Stimulated activated effector memory CD8-positive, alpha-beta T cell treated with anti-CD3 and anti-CD28 coated beads, Interleukin-12 subunit alpha, Interleukin-12 subunit beta, amount 100 ng/mL, for 72 hours (primary cell): ENCODE measurements at regions not wholly inside any gene's neighbourhood (a gene's known extent, or its start where the extent isn't known, plus 50 kb on each side); places are given as distances from the start of the nearest gene placed in this dataset.

Experiments used
- ATAC-seq: fragments of 150-1000 bp; cut with Tn5 transposase; 2 replicates; pipeline ENCODE4 v1.10.0; 2021
- DNase-seq, 2 donors: peaks; one replicate each; pipeline ENCODE4 v3.0.0; 2021 to 2022; ENCODE audit warnings: low spot score in 2 of 2
- H3K27ac Mint-ChIP-seq: one replicate; pipeline ENCODE4 v1.8.0; 2022; ENCODE audit warnings: mild to moderate bottlenecking, mixed read lengths
- H3K36me3 Mint-ChIP-seq: one replicate; pipeline ENCODE4 v1.8.0; 2022; ENCODE audit warnings: mild to moderate bottlenecking, mixed read lengths
- H3K4me1 Mint-ChIP-seq: one replicate; pipeline ENCODE4 v1.8.0; 2022; ENCODE audit warnings: mixed read lengths
- H3K4me3 Mint-ChIP-seq: one replicate; pipeline ENCODE4 v1.8.0; 2022; ENCODE audit warnings: mild to moderate bottlenecking, mixed read lengths
- H3K9me3 Mint-ChIP-seq: one replicate; pipeline ENCODE4 v1.8.0; 2022; ENCODE audit warnings: mixed read lengths

DNA sequence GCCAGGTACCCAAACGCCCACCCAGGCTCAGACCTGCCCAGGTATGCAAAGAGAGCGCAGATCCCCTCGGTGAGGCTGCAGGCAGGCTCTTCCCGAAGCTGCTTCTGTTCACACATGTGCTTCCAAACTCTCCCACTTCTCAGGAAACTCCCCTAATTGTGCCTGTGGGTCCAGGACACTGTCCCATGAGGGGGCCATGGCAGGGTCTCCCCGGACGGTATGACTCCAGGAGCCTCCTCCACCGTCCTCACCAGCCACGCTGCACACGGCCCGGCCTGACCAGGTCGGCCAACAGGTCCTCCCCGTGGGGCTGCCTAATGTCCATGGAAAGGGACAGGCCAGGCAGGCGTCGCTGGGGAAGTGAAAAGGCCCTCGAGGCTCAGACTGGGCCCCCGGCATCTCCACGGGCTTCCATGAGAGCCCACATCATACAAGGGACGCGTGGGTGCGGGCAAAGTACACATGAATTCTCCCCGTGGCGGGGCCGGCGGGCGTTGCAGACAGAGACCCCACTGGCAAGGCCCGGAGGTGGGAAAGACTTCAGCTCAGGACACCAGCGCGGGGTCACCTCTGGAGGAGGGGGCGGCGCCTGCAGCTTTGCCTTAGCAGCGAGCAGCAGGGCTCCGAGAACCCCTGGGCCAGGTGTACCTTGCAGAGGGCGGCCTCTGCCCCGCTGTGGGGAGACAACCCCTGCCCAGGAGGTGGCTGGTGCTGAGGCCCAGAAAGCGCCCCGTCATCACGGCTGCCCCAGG lies 526.1 kb downstream of the BRD1 start:
- H3K36me3 Mint-ChIP-seq: peaks cover 5% of the 10 kb centered on the region
- no peaks in the 10 kb centered on the region for H3K4me1 Mint-ChIP-seq
- DNase-seq: no peak
- H3K4me3 Mint-ChIP-seq: no peak overlapping the region
- H3K27ac Mint-ChIP-seq: no peak overlapping the region
- H3K9me3 Mint-ChIP-seq: no peaks in the 10 kb centered on the region
- ATAC-seq: no peak

- no peak overlapping the region for H3K4me3 Mint-ChIP-seq
- DNase-seq: no peak
These were observed 526.7 kb downstream of the BRD1 start for GRCh38 chr22:49300951-49301397.

GRCh38 chr22:49300241-49300640 lies 527.4 kb downstream of the BRD1 start:
- no peaks in the 10 kb centered on the region for H3K4me1 Mint-ChIP-seq
- H3K36me3 Mint-ChIP-seq: no peaks in the 10 kb centered on the region
- DNase-seq (no peak), ATAC-seq (no peak)
- H3K9me3 Mint-ChIP-seq: no peaks in the 10 kb centered on the region
- H3K4me3 Mint-ChIP-seq: no peak overlapping the region
- no peak overlapping the region for H3K27ac Mint-ChIP-seq

More at GRCh38 chr22:49300951-49301397, 526.7 kb downstream of the BRD1 start:
- Mint-ChIP-seq H3K4me1 (no peaks in the 10 kb centered on the region), H3K36me3 (peaks cover 4% of the 10 kb centered on the region), H3K27ac (no peak overlapping the region), H3K9me3 (no peaks in the 10 kb centered on the region)
- no peak for ATAC-seq

GRCh38 chr22:49299821-49300231 lies 527.8 kb downstream of the BRD1 start:
- H3K27ac Mint-ChIP-seq: no peak overlapping the region
- DNase-seq: no peak
- no peak overlapping the region for H3K4me3 Mint-ChIP-seq
- no peaks in the 10 kb centered on the region for H3K36me3 Mint-ChIP-seq
- ATAC-seq: no peak
- H3K9me3 Mint-ChIP-seq: no peaks in the 10 kb centered on the region
- H3K4me1 Mint-ChIP-seq: no peaks in the 10 kb centered on the region

- no peaks in the 10 kb centered on the region for H3K9me3 Mint-ChIP-seq
- H3K36me3 Mint-ChIP-seq: no peaks in the 10 kb centered on the region
- no peak overlapping the region for H3K27ac Mint-ChIP-seq
- DNase-seq: no peak
- H3K4me1 Mint-ChIP-seq: no peaks in the 10 kb centered on the region
- H3K4me3 Mint-ChIP-seq: no peak overlapping the region
- ATAC-seq: no peak
These were observed 528.6 kb downstream of the BRD1 start for GRCh38 chr22:49298834-49299750.

- Mint-ChIP-seq H3K4me1 (no peaks in the 10 kb centered on the region), H3K4me3 (no peak overlapping the region), H3K27ac (no peak overlapping the region), H3K36me3 (no peaks in the 10 kb centered on the region), H3K9me3 (peaks cover 5% of the 10 kb centered on the region)
- DNase-seq (no peak), ATAC-seq (no peak)
These were observed 529.6 kb downstream of the BRD1 start for GRCh38 chr22:49297871-49298721.

DNA sequence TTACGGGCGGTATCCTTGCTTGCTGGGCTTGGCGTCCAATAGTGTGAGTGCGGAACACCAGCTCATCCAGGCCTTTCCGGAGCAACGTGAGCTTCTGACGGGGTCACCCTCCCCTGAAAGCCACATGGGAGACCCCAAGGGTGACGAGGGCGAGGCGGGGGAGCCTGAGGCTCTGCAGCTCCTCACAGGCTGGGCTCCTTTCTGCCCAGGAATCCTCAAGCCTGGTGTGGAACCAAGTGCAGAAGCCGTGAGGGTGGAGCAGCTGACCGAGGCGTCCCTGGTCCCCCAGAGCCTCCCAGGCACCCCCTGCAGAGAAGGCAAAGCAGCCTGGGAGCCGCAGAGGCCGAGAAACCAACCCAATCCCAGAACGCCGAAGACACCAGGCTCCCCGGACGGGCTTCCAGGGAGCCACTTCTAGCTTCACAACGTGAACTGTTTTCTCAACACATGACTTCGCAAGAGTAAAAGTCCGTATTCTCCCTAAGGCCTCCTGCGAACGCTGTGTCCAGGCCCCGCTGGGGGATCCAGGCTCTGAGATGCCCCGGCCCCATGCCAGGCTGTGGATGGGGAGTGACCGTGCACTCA lies 530.3 kb downstream of the BRD1 start:
- Mint-ChIP-seq H3K9me3 (peaks cover 5% of the 10 kb centered on the region), H3K27ac (no peak overlapping the region), H3K36me3 (no peaks in the 10 kb centered on the region), H3K4me3 (no peak overlapping the region), H3K4me1 (no peaks in the 10 kb centered on the region)
- DNase-seq (no peak), ATAC-seq (no peak)

DNA sequence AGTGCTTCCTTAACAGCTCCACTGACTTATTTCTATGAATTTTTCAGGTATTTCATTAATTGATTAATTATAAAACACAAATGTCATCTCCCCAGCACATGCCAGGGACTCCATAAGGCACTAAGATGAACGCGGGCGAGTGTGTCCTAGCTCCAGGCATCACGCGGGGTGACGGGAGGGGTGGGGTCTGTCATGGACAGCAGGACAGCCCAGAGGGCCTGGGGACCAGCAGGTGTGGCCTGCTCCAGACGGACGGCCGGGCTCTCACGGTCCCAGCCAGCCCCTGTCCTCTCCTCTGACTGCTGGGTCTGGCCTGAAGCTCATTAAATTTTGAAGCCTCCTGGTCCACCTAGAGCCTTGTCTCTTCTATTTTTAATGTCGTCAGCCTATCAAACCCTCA lies 531.1 kb downstream of the BRD1 start:
- H3K27ac Mint-ChIP-seq: no peak overlapping the region
- peaks cover 5% of the 10 kb centered on the region for H3K9me3 Mint-ChIP-seq
- H3K4me1 Mint-ChIP-seq: no peaks in the 10 kb centered on the region
- ATAC-seq (no peak), DNase-seq (no peak)
- no peaks in the 10 kb centered on the region for H3K36me3 Mint-ChIP-seq
- no peak overlapping the region for H3K4me3 Mint-ChIP-seq

- DNase-seq (no peak), ATAC-seq (no peak)
- no peaks in the 10 kb centered on the region for H3K4me1 Mint-ChIP-seq
- H3K27ac Mint-ChIP-seq: no peak overlapping the region
- no peak overlapping the region for H3K4me3 Mint-ChIP-seq
- H3K36me3 Mint-ChIP-seq: no peaks in the 10 kb centered on the region
- H3K9me3 Mint-ChIP-seq: peaks cover 5% of the 10 kb centered on the region
These were observed 531.7 kb downstream of the BRD1 start for GRCh38 chr22:49295851-49296560.

GRCh38 chr22:49295465-49295743 lies 532.3 kb downstream of the BRD1 start:
- no peak for ATAC-seq
- Mint-ChIP-seq H3K36me3 (no peaks in the 10 kb centered on the region), H3K9me3 (peaks cover 5% of the 10 kb centered on the region), H3K4me3 (no peak overlapping the region), H3K4me1 (no peaks in the 10 kb centered on the region), H3K27ac (no peak overlapping the region)
- no peak for DNase-seq

DNA sequence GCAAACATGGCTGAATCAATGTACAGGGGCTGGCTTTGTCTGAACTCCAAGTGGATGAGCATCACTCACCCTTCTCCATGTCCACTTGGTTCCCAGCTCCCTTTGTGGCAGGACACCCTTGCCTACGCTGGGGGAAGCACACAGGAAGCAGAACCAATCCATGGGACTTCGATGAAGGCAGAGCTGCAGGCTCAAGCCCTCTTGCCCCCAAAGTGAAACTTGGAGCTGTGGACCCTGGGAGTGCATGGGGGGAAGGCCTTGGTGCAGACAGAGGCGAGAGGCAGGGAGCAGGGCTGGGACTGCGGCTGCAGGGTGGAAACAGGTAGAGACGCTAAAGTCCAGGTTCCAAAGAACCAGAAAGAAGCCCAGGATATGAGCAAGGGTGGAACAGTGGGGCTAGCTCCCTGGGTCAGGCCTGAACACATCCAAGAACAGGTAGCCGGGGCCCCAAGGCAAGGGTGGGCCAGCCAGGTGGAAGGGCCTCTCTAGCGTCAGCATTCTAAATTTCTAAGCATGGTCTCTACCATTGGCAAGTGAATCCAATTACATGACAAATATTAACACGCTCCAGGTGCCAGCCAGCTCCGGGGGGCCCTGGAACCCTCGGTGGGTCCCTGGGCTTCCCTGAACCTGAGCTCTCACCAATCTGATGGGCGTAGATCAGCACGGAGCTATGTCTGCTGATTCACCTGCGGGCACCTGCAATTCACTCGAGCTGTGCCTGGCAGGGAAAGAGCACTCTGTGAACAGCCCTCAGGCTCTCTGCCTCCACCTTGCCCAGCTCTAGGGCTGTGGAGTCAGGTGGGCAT lies 532.8 kb downstream of the BRD1 start:
- Mint-ChIP-seq H3K4me3 (no peak overlapping the region), H3K27ac (no peak overlapping the region), H3K36me3 (no peaks in the 10 kb centered on the region), H3K9me3 (peaks cover 5% of the 10 kb centered on the region), H3K4me1 (no peaks in the 10 kb centered on the region)
- DNase-seq (no peak), ATAC-seq (no peak)

DNA sequence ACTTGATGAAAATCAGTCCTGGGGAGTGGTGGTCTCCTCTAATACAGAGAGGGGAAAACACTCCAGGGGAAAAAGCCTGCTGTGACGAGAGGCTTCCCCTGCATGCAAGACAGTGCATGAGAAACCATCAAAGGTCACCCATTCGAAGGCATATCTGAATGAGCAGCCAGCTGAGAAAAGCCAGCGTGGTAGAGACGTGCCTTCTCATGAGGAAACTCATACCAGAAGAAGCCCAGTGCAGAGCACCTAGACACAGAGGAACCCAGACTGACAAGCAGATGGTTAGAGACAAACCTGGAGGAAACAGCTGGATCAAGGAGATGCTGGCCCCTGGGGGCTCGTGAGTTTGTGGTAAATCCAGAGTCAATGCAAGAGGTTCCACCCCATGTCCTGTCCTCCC lies 534.8 kb downstream of the BRD1 start:
- Mint-ChIP-seq H3K27ac (no peak overlapping the region), H3K36me3 (no peaks in the 10 kb centered on the region), H3K4me3 (no peak overlapping the region), H3K4me1 (no peaks in the 10 kb centered on the region), H3K9me3 (peaks cover 5% of the 10 kb centered on the region)
- no peak for DNase-seq
- no peak for ATAC-seq

DNA sequence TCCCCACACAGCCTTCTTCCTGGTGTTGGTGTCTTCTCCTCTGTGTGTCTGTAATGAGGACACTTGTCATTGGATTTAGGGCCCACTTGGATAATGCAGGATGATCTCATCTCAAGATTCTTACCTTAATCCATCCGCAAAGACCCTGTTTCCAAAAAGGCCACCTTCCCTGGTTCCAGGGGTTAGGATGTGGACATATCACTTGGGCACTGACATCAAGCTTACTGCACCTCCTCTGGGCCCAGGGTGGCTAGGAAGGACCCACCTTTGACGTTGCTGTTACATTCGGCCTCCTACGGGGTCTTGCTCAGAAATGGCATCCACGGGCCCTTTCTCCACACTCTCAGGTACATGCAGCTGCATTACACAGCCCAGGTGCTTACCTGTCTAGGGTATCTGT lies 535.9 kb downstream of the BRD1 start:
- Mint-ChIP-seq H3K4me1 (no peaks in the 10 kb centered on the region), H3K27ac (no peak overlapping the region), H3K9me3 (peaks cover 5% of the 10 kb centered on the region), H3K4me3 (no peak overlapping the region), H3K36me3 (no peaks in the 10 kb centered on the region)
- ATAC-seq (no peak), DNase-seq (no peak)

- no peak for DNase-seq
- H3K27ac Mint-ChIP-seq: no peak overlapping the region
These were observed 536.5 kb downstream of the BRD1 start for GRCh38 chr22:49291169-49291568.

More at GRCh38 chr22:49291169-49291568, 536.5 kb downstream of the BRD1 start:
- Mint-ChIP-seq H3K36me3 (no peaks in the 10 kb centered on the region), H3K4me1 (no peaks in the 10 kb centered on the region), H3K9me3 (peaks cover 5% of the 10 kb centered on the region), H3K4me3 (no peak overlapping the region)
- ATAC-seq: no peak
